Lung (tissue), 11 donors: ENCODE measurements at regions not wholly inside any gene's neighbourhood (a gene's known extent, or its start where the extent isn't known, plus 50 kb on each side); places are given as distances from the start of the nearest gene placed in this dataset.

ENCODE experiments used
- ATAC-seq: fragments of 200-7000 bp; cut with Tn5 transposase; one replicate; pipeline ENCODE4 v1.9.1; 2020; ENCODE audit warnings: moderate number of reproducible peaks; ENCODE audit not compliant: insufficient read depth, low FRiP score
- DNase-seq, 3 donors: peaks; one replicate each; pipeline ENCODE4 v3.0.0-alpha.2; 2013 to 2017
- H3K27ac ChIP-seq, 2 donors: one replicate each; pipeline ENCODE4 v1.5.1; 2013; ENCODE audit warnings: mild to moderate bottlenecking in 2 of 2, moderate library complexity in 2 of 2, control low read depth in 1 of 2, inconsistent platforms in 1 of 2, low read depth in 1 of 2, low read length in 1 of 2
- H3K27me3 ChIP-seq, 3 donors: one replicate each; pipeline ENCODE4 v1.5.1; 2013; ENCODE audit warnings: low read length in 2 of 3; ENCODE audit not compliant: control insufficient read depth in 3 of 3, insufficient read depth in 3 of 3
- H3K36me3 ChIP-seq, 4 donors: one replicate each; pipeline ENCODE4 v1.5.1; 2013; ENCODE audit warnings: low read length in 4 of 4, mild to moderate bottlenecking in 1 of 4, moderate library complexity in 1 of 4; ENCODE audit not compliant: control insufficient read depth in 4 of 4, insufficient read depth in 4 of 4
- H3K4me1 ChIP-seq, 5 donors: one replicate each; pipeline ENCODE4 v1.5.1; 2013; ENCODE audit warnings: low read length in 5 of 5, mild to moderate bottlenecking in 2 of 5, moderate library complexity in 1 of 5; ENCODE audit not compliant: control insufficient read depth in 5 of 5, insufficient read depth in 5 of 5
- H3K4me3 ChIP-seq: one replicate; pipeline ENCODE4 v1.5.1; 2013; ENCODE audit warnings: mild to moderate bottlenecking, control low read depth, moderate library complexity
- H3K9ac ChIP-seq, 2 donors: one replicate each; pipeline ENCODE4 v1.5.1; 2013; ENCODE audit warnings: low read length in 2 of 2, control low read depth in 1 of 2; ENCODE audit not compliant: insufficient read depth in 1 of 2
- H3K9me3 ChIP-seq, 4 donors: one replicate each; pipeline ENCODE4 v1.5.1; 2013; ENCODE audit warnings: low read length in 3 of 4, mild to moderate bottlenecking in 1 of 4, moderate library complexity in 1 of 4; ENCODE audit not compliant: control insufficient read depth in 4 of 4, insufficient read depth in 3 of 4
- WGBS, 2 donors: extraction: QIAGEN DNeasy Blood & Tissue Kit; methylation state at CpG; one replicate each; pipeline ENCODE4 v1.1.7; 2013; 5-methylcytosine and 5-hydroxymethylcytosine counted together
- TF ChIP-seq, protein P1 (sequence below): IDR thresholded peaks from 2 replicates; pipeline ENCODE4 v1.5.1; 2012; ENCODE audit warnings: mild to moderate bottlenecking; ENCODE audit errors: control extremely low read depth, extremely low read depth
- donor health status: control.
- donor health status: control.
- donor health status: Bipolar disorder and iron deficiency.
- donor health status: healthy.
- donor health status: DM: yes; HTN: yes; CAD: no.

- TF ChIP-seq, protein P1, sequence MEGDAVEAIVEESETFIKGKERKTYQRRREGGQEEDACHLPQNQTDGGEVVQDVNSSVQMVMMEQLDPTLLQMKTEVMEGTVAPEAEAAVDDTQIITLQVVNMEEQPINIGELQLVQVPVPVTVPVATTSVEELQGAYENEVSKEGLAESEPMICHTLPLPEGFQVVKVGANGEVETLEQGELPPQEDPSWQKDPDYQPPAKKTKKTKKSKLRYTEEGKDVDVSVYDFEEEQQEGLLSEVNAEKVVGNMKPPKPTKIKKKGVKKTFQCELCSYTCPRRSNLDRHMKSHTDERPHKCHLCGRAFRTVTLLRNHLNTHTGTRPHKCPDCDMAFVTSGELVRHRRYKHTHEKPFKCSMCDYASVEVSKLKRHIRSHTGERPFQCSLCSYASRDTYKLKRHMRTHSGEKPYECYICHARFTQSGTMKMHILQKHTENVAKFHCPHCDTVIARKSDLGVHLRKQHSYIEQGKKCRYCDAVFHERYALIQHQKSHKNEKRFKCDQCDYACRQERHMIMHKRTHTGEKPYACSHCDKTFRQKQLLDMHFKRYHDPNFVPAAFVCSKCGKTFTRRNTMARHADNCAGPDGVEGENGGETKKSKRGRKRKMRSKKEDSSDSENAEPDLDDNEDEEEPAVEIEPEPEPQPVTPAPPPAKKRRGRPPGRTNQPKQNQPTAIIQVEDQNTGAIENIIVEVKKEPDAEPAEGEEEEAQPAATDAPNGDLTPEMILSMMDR: no peak
- Histone ChIP-seq H3K4me1 (peaks cover 0 to 20% (median 0%) of the 10 kb centered on the region in 5 donors), H3K27me3 (no peaks in the 10 kb centered on the region), H3K9me3 (no peaks in the 10 kb centered on the region), H3K4me3 (no peak overlapping the region), H3K9ac (no peak overlapping the region), H3K27ac (no peak overlapping the region), H3K36me3 (no peaks in the 10 kb centered on the region)
- WGBS, 2 donors: 80 to 91% methylated on average over 7 of the region's 7 CpGs
- no peak for DNase-seq
- no peak for ATAC-seq
These were observed 71.5 kb upstream of the B3GAT2 start for GRCh38 chr6:71028236-71028876.

DNA sequence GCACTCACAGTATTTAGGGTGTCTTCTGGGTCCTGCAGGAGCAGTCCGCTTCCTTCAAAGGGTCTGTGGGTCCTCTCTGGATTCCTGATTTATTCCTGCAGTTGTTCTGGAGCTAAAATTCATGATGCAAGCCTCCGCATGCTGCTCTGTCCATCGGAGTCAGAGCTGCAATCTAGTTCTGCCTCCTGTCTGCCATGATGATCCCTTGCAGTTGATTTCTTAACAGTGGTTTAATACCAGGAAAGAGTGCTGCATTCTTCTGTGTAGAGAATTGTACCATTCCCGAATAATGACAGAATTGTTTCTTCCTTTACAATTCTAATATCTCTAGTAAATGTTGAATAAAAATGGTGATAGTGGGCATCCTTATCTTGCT, 72.0 kb upstream of the B3GAT2 start:
- H3K27me3 ChIP-seq: no peaks in the 10 kb centered on the region
- H3K36me3 ChIP-seq: no peaks in the 10 kb centered on the region
- H3K9me3 ChIP-seq: no peaks in the 10 kb centered on the region
- DNase-seq (no peak), ATAC-seq (no peak)
- 84 to 94% methylated on average over 4 of the region's 4 CpGs for WGBS, 2 donors
- peaks cover 0 to 21% (median 3%) of the 10 kb centered on the region in 5 donors for H3K4me1 ChIP-seq
- TF ChIP-seq, protein P1: no peak
- H3K4me3 ChIP-seq: no peak overlapping the region
- no peak overlapping the region for H3K9ac ChIP-seq
- no peak overlapping the region for H3K27ac ChIP-seq

DNA sequence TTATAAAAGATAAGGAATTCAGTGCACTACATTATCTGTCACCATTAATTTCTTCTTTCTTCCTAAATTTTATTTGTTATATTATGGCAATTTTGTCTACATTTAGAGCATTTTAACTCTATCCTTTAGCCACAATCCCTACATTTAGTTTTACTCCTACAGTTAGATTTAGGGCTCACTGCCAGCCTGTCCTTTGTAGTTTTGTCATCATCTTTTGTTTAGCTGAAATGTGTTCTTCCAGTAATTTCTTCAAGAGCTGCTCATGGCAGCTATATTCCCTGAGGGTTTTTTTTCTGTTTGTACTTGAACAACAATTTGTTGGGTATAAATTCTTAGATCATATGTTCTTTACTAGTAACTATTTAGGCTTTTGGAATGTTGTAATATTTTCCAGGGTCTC, 72.7 kb upstream of the B3GAT2 start:
- ATAC-seq (no peak), DNase-seq (peak in 2 of 3 donors; percentile 53 to 62)
- H3K9ac ChIP-seq: no peak overlapping the region
- no peak overlapping the region for H3K27ac ChIP-seq
- no peaks in the 10 kb centered on the region for H3K9me3 ChIP-seq
- peaks cover 0 to 28% (median 5%) of the 10 kb centered on the region in 5 donors for H3K4me1 ChIP-seq
- no peaks in the 10 kb centered on the region for H3K36me3 ChIP-seq
- TF ChIP-seq, protein P1: no peak
- no peaks in the 10 kb centered on the region for H3K27me3 ChIP-seq
- no peak overlapping the region for H3K4me3 ChIP-seq

DNA sequence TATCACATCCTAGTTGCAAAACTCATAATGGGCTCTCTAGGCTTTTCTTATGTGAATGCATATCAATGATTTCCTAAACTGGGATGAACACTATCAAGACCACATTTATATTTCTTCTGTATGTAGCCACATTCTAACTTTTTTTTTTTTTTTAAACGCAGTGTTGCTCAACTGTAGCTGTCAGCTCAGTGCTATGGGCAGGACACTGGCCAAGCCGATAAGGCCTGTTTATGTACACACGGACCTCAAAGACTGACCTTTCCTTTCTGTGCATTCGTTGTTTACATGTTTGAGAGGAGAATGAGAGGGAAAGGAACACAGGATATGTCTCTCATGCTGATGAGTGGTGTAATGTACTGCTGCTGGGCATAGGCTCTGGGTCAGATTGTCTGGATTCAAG, 75.1 kb upstream of the B3GAT2 start:
- ATAC-seq: no peak
- no peak overlapping the region for H3K9ac ChIP-seq

More for the DNA sequence above, 75.1 kb upstream of the B3GAT2 start:
- Histone ChIP-seq H3K27ac (no peak overlapping the region), H3K9me3 (no peaks in the 10 kb centered on the region), H3K4me1 (peaks cover 0 to 33% (median 5%) of the 10 kb centered on the region in 5 donors), H3K36me3 (no peaks in the 10 kb centered on the region), H3K4me3 (no peak overlapping the region), H3K27me3 (no peaks in the 10 kb centered on the region)
- TF ChIP-seq, protein P1: no peak
- peak; percentile 69 to 95 (median 88) for DNase-seq
- WGBS, 2 donors: 30 to 57% methylated on average over 4 of the region's 4 CpGs
